ENCODE measurements at regions not wholly inside any gene's neighbourhood (a gene's known extent, or its start where the extent isn't known, plus 50 kb on each side); places are given as distances from the start of the nearest gene placed in this dataset.
A peak's percentile ranks its signal among the peaks of the same experiment; 100 is the strongest.

DNA sequence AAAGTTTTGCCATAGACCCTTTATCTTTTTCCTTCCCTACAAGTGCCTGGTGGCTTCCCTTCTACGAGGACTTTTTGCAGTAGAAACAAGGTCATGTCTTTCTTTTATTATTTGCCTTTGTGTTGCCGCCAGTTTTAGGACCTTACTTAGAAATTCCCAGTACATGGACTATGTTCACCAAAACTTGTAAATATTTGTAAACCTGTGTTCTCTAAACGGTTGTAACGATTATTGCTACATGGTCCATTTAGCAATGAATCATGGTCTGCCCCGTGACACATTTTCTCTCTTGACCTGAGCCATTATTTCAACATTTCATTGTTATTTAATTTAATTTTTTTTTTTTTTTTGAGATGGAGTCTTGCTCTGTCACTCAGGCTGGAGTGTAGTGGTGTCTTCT is 110.7 kb downstream of the MFAP3L start:
- no peak for DNase-seq
- H3K27me3 ChIP-seq (ENCODE audit: control insufficient read depth, insufficient read depth, low read length), result no peaks in the 10 kb centered on the region
- no peaks in the 10 kb centered on the region for H3K36me3 ChIP-seq (ENCODE audit: control insufficient read depth, insufficient read depth, low read length)
- no CpG with 5 or more reads among the region's 5 CpGs for WGBS (ENCODE audit: insufficient coverage, low lambda C conversion rate)
- no peak overlapping the region for H3K4me3 ChIP-seq (ENCODE audit: low read length)
- H3K9me3 ChIP-seq (ENCODE audit: control insufficient read depth, low read depth, low read length), result peaks cover 2% of the 10 kb centered on the region
- no peak overlapping the region for H3K27ac ChIP-seq (ENCODE audit: low read length)
- no peaks in the 10 kb centered on the region for H3K4me1 ChIP-seq (ENCODE audit: control insufficient read depth, insufficient read depth, low read length)

DNA sequence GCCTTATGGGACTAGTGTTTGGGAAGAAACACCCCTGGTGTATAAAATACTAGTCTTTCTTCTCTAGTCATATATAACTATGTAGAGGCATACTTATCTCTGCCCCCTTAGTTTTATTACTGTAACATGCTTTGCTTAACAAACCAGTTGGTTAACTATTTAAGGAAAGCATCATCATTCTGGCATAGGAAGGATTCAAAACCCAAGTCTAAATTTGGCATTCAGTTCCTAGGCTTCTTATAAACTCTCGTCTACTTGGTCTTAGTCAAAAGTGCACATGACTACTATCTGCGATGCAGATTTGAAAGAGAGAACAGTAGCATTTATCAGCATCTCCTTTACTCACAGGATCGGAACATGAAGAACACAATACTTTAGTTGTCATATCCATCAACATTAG is 111.3 kb downstream of the MFAP3L start:
- WGBS (ENCODE audit: insufficient coverage, low lambda C conversion rate), result 100% methylated on average over 2 of the region's 3 CpGs
- H3K4me1 ChIP-seq (ENCODE audit: control insufficient read depth, insufficient read depth, low read length), result no peaks in the 10 kb centered on the region
- H3K9me3 ChIP-seq (ENCODE audit: control insufficient read depth, low read depth, low read length), result peaks cover 2% of the 10 kb centered on the region
- H3K36me3 ChIP-seq (ENCODE audit: control insufficient read depth, insufficient read depth, low read length), result no peaks in the 10 kb centered on the region
- no peak for DNase-seq
- no peak overlapping the region for H3K27ac ChIP-seq (ENCODE audit: low read length)
- no peaks in the 10 kb centered on the region for H3K27me3 ChIP-seq (ENCODE audit: control insufficient read depth, insufficient read depth, low read length)
- H3K4me3 ChIP-seq (ENCODE audit: low read length), result no peak overlapping the region

DNA sequence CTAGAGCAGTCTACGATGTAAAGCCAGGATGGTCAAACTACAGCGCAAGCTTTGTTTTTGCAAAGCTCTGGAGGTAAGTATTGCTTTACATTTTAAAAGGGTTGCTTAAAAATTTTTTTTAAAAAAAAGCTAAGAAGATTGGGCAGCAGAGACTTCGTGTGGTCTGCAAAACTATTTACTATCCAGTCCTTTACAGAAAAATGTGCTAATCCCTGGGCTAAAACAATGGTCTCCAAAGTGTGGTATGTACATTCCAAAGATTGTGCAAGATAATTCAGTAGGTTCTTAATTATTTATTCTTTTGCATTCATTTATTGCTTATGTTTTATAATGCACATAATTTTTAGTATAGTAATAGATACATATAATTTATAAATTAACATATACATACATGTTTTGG is 113.2 kb downstream of the MFAP3L start:
- Histone ChIP-seq H3K4me3 (ENCODE audit: low read length) (no peak overlapping the region), H3K4me1 (ENCODE audit: control insufficient read depth, insufficient read depth, low read length) (no peaks in the 10 kb centered on the region), H3K9me3 (ENCODE audit: control insufficient read depth, low read depth, low read length) (peaks cover 2% of the 10 kb centered on the region), H3K27ac (ENCODE audit: low read length) (no peak overlapping the region), H3K27me3 (ENCODE audit: control insufficient read depth, insufficient read depth, low read length) (no peaks in the 10 kb centered on the region), H3K36me3 (ENCODE audit: control insufficient read depth, insufficient read depth, low read length) (no peaks in the 10 kb centered on the region)
- no peak for DNase-seq
- WGBS (ENCODE audit: insufficient coverage, low lambda C conversion rate), result 94% methylated on average over 2 of the region's 3 CpGs

DNA sequence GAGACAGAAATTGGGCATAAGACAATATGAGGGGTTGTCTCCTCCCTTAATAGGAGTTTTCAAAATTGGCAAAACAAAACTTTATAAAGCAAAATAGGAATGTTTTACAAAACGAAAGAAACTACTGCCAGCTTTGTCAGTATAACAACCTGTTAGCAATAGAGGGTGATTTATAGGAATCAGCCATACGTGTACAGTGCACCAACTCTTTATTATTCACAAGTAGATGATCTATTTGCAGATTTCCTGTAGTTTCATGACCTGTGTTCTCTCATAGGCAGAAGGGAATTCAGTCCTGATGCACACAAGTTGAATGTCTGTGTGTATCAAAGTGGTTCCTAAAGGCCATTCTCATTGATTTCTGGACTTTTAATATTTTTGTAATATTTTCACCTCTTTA is 116.3 kb downstream of the MFAP3L start:
- H3K27me3 ChIP-seq (ENCODE audit: control insufficient read depth, insufficient read depth, low read length), result no peaks in the 10 kb centered on the region
- no peak overlapping the region for H3K4me3 ChIP-seq (ENCODE audit: low read length)
- no peaks in the 10 kb centered on the region for H3K9me3 ChIP-seq (ENCODE audit: control insufficient read depth, low read depth, low read length)
- H3K27ac ChIP-seq (ENCODE audit: low read length), result no peak overlapping the region
- DNase-seq, result no peak
- H3K4me1 ChIP-seq (ENCODE audit: control insufficient read depth, insufficient read depth, low read length), result no peaks in the 10 kb centered on the region
- no peaks in the 10 kb centered on the region for H3K36me3 ChIP-seq (ENCODE audit: control insufficient read depth, insufficient read depth, low read length)
- WGBS (ENCODE audit: insufficient coverage, low lambda C conversion rate), result no CpG with 5 or more reads among the region's 2 CpGs

DNA sequence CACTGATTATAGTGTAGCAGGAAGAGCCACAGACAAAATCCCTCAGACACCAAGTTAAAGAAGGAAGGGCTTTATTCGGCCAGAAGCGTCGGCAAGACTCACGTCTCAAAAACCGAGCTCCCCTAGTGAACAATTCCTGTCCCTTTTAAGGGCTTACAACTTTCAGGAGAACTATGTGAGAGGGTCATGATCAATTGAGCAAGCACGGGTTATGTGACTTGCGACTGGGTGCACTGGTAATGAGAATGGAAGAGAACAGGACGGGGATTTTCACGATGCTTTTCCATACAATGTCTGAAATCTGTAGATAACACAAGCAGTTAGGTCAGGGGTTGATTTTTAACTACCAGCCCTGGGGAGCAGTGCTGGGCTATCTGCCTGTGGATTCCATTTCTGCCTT is 116.7 kb downstream of the MFAP3L start:
- no peaks in the 10 kb centered on the region for H3K36me3 ChIP-seq (ENCODE audit: control insufficient read depth, insufficient read depth, low read length)
- no peak overlapping the region for H3K4me3 ChIP-seq (ENCODE audit: low read length)
- H3K27ac ChIP-seq (ENCODE audit: low read length), result no peak overlapping the region
- no peak for DNase-seq
- H3K27me3 ChIP-seq (ENCODE audit: control insufficient read depth, insufficient read depth, low read length), result no peaks in the 10 kb centered on the region
- no CpG with 5 or more reads among the region's 9 CpGs for WGBS (ENCODE audit: insufficient coverage, low lambda C conversion rate)
- H3K4me1 ChIP-seq (ENCODE audit: control insufficient read depth, insufficient read depth, low read length), result no peaks in the 10 kb centered on the region
- no peaks in the 10 kb centered on the region for H3K9me3 ChIP-seq (ENCODE audit: control insufficient read depth, low read depth, low read length)

DNA sequence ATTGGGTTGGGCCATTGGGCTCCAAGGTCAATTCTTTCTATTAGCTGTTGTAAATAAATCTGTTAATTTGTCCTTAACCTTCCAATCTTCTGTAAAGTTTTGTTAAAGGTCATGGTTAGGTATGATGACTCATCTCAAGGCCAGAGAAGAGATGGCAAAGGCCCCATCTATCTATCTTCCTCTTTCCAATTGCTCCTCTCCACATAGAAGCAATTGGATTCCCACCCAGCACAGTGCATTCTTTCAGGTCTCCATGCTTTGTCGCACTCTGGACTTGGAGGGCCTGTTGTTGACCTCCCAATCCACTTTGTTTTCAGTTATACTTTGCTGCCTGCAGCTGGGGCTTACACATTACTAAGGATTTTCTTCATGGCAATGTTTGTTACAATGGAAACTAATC is 118.5 kb downstream of the MFAP3L start:
- no peaks in the 10 kb centered on the region for H3K36me3 ChIP-seq (ENCODE audit: control insufficient read depth, insufficient read depth, low read length)
- no peak for DNase-seq
- WGBS (ENCODE audit: insufficient coverage, low lambda C conversion rate), result 100% methylated on average over 1 of the region's 1 CpG
- no peak overlapping the region for H3K27ac ChIP-seq (ENCODE audit: low read length)
- H3K4me1 ChIP-seq (ENCODE audit: control insufficient read depth, insufficient read depth, low read length), result no peaks in the 10 kb centered on the region
- no peaks in the 10 kb centered on the region for H3K27me3 ChIP-seq (ENCODE audit: control insufficient read depth, insufficient read depth, low read length)
- no peaks in the 10 kb centered on the region for H3K9me3 ChIP-seq (ENCODE audit: control insufficient read depth, low read depth, low read length)
- no peak overlapping the region for H3K4me3 ChIP-seq (ENCODE audit: low read length)

DNA sequence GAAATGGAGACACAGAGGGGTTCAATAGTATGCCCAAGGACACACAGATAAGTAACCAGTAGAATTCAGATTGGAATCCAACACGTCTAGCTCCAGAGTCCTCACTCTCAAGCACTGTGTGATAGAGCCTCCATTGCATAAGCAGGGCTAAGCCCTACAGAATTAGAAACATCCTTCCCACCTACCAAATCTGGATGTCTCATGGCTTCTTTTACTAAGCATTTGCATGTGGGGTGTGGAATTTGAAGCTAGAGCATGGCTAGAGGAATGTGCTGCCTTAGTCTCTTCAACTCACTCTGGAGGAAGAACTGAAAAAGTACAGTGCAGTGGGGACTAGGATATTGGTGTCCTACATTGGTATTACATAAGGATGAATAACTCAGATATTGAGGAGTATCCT is 119.4 kb downstream of the MFAP3L start:
- no peaks in the 10 kb centered on the region for H3K27me3 ChIP-seq (ENCODE audit: control insufficient read depth, insufficient read depth, low read length)
- H3K4me1 ChIP-seq (ENCODE audit: control insufficient read depth, insufficient read depth, low read length), result no peaks in the 10 kb centered on the region
- DNase-seq, result no peak
- no peaks in the 10 kb centered on the region for H3K36me3 ChIP-seq (ENCODE audit: control insufficient read depth, insufficient read depth, low read length)
- H3K27ac ChIP-seq (ENCODE audit: low read length), result no peak overlapping the region
- no peaks in the 10 kb centered on the region for H3K9me3 ChIP-seq (ENCODE audit: control insufficient read depth, low read depth, low read length)
- WGBS (ENCODE audit: insufficient coverage, low lambda C conversion rate), result no CpG with 5 or more reads among the region's 1 CpG
- no peak overlapping the region for H3K4me3 ChIP-seq (ENCODE audit: low read length)

DNA sequence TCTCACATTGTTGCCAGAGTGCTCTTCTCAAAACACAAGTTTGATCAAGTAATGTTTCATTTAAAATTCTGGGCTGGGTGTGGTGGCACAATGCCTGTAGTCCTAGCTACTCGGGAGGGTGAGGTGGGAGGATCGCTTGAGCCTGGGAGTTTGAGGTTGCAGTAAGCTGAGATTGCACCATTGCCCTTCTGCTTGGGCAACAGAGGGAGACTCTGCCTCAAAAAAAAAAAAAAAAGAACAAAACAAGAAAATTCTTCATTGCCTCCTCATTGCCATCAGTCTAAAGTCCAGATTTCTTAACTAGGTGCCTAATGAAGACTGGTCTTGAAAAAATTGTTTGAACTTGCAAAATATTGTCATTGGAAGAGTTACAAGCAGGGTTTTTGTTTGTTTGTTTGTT is 120.1 kb downstream of the MFAP3L start:
- DNase-seq, result peak; percentile 18 to 24
- Histone ChIP-seq H3K9me3 (ENCODE audit: control insufficient read depth, low read depth, low read length) (no peaks in the 10 kb centered on the region), H3K4me1 (ENCODE audit: control insufficient read depth, insufficient read depth, low read length) (no peaks in the 10 kb centered on the region), H3K27me3 (ENCODE audit: control insufficient read depth, insufficient read depth, low read length) (no peaks in the 10 kb centered on the region), H3K4me3 (ENCODE audit: low read length) (no peak overlapping the region), H3K36me3 (ENCODE audit: control insufficient read depth, insufficient read depth, low read length) (no peaks in the 10 kb centered on the region), H3K27ac (ENCODE audit: low read length) (no peak overlapping the region)
- WGBS (ENCODE audit: insufficient coverage, low lambda C conversion rate), result 80% methylated on average over 1 of the region's 2 CpGs

DNA sequence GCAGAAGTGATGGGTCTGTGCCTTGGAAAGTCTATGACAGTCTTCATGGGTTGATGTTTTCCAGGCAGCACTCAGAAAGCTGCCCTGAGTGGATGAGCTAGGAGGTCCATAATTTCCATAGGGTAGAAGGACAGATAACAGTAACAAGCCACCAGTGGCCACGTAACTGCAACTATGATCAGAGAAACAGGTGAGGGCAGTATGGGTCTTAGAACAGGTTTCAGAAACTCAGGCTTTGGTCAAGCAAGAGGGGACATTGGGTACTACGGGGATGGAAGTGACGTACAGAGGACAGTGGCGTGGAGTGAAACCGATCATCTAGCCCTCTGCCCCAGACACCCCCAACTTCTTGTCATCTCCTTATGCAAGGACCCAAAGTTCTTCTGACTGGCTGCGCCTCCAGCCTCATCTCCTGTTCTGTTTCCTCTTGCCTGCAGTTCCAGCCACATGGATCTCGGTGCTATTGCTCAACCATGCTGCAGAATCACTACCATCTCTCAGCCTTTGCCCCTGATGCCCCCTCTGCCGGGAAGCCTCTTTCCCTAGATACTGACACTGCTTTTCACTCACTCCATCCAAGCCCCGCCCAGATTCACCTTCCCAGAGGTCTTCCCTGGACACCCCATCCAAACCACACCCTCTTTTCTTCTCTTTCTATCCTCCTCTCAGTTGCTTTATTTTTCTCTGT is 123.4 kb downstream of the MFAP3L start:
- no peaks in the 10 kb centered on the region for H3K36me3 ChIP-seq (ENCODE audit: control insufficient read depth, insufficient read depth, low read length)
- peak; percentile 3 to 10 for DNase-seq
- H3K4me3 ChIP-seq (ENCODE audit: low read length), result no peak overlapping the region

DNA sequence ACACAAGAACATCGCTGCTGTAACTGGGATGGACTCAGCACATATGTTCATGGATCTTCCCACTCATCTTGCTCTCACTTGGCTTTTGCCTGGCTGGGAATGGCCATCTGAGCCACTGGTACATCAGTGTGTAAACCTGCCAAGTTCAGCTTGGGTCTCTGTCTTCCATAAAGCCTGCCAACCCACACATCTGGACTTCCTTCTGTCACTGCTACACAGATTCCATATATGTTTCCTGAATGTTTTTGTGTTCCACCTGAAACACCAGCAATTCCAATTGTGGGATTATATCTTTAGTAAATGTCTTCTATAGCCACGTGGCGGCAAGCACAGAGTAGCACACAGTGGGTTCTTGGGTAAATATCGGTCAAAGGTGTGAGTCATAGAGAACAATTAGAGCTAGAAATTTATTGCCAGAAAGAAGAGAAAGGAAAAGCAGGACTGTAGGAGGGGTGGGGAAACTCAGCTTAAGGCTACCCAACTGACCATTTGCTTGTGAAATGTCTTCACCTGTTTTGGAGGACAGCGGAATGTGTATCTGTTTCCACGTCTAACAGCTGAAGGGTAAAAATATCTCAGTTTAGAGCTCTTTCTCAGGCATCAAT is 125.9 kb downstream of the MFAP3L start:
- no peaks in the 10 kb centered on the region for H3K36me3 ChIP-seq (ENCODE audit: control insufficient read depth, insufficient read depth, low read length)
- H3K27me3 ChIP-seq (ENCODE audit: control insufficient read depth, insufficient read depth, low read length), result no peaks in the 10 kb centered on the region
- no peak overlapping the region for H3K4me3 ChIP-seq (ENCODE audit: low read length)
- H3K9me3 ChIP-seq (ENCODE audit: control insufficient read depth, low read depth, low read length), result no peaks in the 10 kb centered on the region
- 92% methylated on average over 3 of the region's 6 CpGs for WGBS (ENCODE audit: insufficient coverage, low lambda C conversion rate)
- DNase-seq, result no peak
- H3K4me1 ChIP-seq (ENCODE audit: control insufficient read depth, insufficient read depth, low read length), result no peaks in the 10 kb centered on the region
- H3K27ac ChIP-seq (ENCODE audit: low read length), result no peak overlapping the region

More for the DNA sequence above, 123.4 kb downstream of the MFAP3L start:
- Histone ChIP-seq H3K4me1 (ENCODE audit: control insufficient read depth, insufficient read depth, low read length) (no peaks in the 10 kb centered on the region), H3K27ac (ENCODE audit: low read length) (no peak overlapping the region), H3K9me3 (ENCODE audit: control insufficient read depth, low read depth, low read length) (no peaks in the 10 kb centered on the region), H3K27me3 (ENCODE audit: control insufficient read depth, insufficient read depth, low read length) (no peaks in the 10 kb centered on the region)
- WGBS (ENCODE audit: insufficient coverage, low lambda C conversion rate), result 90% methylated on average over 2 of the region's 9 CpGs

DNA sequence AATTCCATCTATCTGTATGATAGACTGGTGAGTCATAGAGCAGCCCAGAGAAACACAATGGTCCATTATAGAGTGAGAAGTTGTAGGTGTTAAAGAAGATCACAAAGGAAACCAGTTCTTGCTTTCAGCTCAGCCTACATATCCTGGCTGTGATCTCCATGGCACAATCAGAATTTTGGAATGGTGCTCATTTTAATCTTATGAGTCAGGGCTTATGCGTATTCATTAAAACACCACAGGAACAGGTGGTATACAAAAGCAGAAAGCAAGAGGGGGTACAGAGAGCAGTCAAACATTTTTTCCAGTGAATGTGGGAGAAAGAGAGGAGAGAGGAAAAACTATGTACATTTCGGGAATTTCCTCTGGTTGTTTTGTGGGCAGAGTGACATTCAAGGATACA is 126.9 kb downstream of the MFAP3L start:
- H3K9me3 ChIP-seq (ENCODE audit: control insufficient read depth, low read depth, low read length), result no peaks in the 10 kb centered on the region
- H3K27ac ChIP-seq (ENCODE audit: low read length), result no peak overlapping the region
- WGBS (ENCODE audit: insufficient coverage, low lambda C conversion rate), result 100% methylated on average over 1 of the region's 2 CpGs
- no peak for DNase-seq
- no peaks in the 10 kb centered on the region for H3K4me1 ChIP-seq (ENCODE audit: control insufficient read depth, insufficient read depth, low read length)
- no peaks in the 10 kb centered on the region for H3K36me3 ChIP-seq (ENCODE audit: control insufficient read depth, insufficient read depth, low read length)
- no peak overlapping the region for H3K4me3 ChIP-seq (ENCODE audit: low read length)
- H3K27me3 ChIP-seq (ENCODE audit: control insufficient read depth, insufficient read depth, low read length), result no peaks in the 10 kb centered on the region

Measured in large intestine (tissue), 3 donors.